GM12864 (cell line): ENCODE measurements at regions not wholly inside any gene's neighbourhood (a gene's known extent, or its start where the extent isn't known, plus 50 kb on each side); places are given as distances from the start of the nearest gene placed in this dataset.

Experiments used
- DNase-seq: peaks from one replicate; pipeline ENCODE4 v3.0.0-alpha.2; 2011; ENCODE audit warnings: low read depth
- H3K4me3 ChIP-seq: 2 replicates; pipeline ENCODE4 v1.5.1; 2011; ENCODE audit warnings: mild to moderate bottlenecking, low read depth, low read length, control low read depth
- TF ChIP-seq, protein P1 (sequence below): IDR thresholded peaks from 2 replicates; pipeline ENCODE4 v1.5.1; 2011; ENCODE audit warnings: low read depth, mild to moderate bottlenecking, moderate library complexity, low read length, control low read depth, inconsistent platforms; ENCODE audit errors: missing control alignments

- H3K4me3 ChIP-seq, result no peak overlapping the region
- no peak for DNase-seq
- TF ChIP-seq, protein P1, sequence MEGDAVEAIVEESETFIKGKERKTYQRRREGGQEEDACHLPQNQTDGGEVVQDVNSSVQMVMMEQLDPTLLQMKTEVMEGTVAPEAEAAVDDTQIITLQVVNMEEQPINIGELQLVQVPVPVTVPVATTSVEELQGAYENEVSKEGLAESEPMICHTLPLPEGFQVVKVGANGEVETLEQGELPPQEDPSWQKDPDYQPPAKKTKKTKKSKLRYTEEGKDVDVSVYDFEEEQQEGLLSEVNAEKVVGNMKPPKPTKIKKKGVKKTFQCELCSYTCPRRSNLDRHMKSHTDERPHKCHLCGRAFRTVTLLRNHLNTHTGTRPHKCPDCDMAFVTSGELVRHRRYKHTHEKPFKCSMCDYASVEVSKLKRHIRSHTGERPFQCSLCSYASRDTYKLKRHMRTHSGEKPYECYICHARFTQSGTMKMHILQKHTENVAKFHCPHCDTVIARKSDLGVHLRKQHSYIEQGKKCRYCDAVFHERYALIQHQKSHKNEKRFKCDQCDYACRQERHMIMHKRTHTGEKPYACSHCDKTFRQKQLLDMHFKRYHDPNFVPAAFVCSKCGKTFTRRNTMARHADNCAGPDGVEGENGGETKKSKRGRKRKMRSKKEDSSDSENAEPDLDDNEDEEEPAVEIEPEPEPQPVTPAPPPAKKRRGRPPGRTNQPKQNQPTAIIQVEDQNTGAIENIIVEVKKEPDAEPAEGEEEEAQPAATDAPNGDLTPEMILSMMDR, result no peak
Measured at GRCh38 chr15:81475471-81475870, 101.5 kb upstream of the TMC3 start.

GRCh38 chr15:81473946-81474345 lies 99.9 kb upstream of the TMC3 start:
- no peak overlapping the region for H3K4me3 ChIP-seq
- no peak for DNase-seq
- TF ChIP-seq, protein P1, result no peak

- TF ChIP-seq, protein P1, result no peak
- no peak for DNase-seq
- no peak overlapping the region for H3K4me3 ChIP-seq
Measured at GRCh38 chr15:81473177-81473576, 99.2 kb upstream of the TMC3 start.

DNA sequence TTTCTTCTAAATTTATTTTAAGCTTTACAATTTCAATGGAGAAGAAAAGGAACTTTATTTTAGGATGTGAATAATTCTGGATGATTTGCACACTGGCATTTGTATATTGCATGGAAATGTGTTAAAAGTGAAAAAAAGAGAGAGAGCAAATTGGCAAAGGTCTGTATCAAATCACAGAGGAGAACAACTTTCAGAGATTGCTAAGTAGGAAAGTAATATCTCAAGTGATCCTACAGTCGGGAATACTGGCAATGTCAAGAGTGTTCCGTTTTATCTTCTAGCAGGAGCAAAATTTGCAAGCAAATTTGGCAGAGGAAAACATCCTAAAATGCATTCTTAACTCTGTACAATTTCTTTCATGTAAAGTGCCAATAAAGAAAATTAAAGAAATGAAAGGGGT lies 97.1 kb upstream of the TMC3 start:
- H3K4me3 ChIP-seq, result no peak overlapping the region
- TF ChIP-seq, protein P1, result no peak
- DNase-seq, result no peak

- no peak for DNase-seq
- TF ChIP-seq, protein P1, result no peak
Measured at GRCh38 chr15:81469154-81469553, 95.1 kb upstream of the TMC3 start.

DNA sequence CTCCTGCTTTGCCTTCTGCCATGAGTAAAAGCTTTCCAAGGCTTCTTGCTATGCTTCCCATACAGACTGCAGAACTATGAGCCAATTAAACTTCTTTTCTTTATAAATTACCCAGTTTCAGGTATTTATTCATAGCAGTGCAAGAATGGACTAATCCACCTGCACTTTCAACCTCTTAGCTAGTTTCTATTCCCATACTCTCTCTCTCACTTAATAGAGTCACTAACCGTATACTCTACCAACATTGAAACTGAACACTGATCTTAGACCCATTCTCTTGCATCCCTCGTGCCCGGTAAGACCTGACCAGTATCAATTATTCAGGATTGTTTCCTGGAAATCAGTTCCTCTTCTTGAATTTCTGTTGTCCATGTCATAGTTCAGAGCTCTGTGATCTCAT lies 92.7 kb upstream of the TMC3 start:
- H3K4me3 ChIP-seq, result no peak overlapping the region
- TF ChIP-seq, protein P1, result no peak
- DNase-seq, result no peak

More at GRCh38 chr15:81469154-81469553, 95.1 kb upstream of the TMC3 start:
- no peak overlapping the region for H3K4me3 ChIP-seq

DNA sequence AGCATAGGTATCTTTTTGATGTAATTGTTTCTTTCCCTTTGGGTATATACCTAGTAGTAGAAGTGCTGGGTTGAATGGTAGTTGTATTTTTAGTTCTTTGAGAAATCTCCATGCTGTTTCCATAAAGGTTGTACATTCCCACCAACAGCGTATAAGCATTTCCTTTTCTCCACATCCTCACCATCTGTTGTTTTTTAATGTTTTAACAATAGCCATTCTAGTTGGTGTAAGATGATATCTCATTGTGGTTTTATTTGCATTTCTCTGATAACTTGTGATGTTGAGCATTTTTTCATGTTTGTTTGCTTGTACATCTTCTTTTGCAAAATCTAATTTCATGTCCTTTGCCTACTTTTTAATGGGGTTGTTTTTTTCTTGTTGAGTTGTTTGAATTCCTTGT lies 80.0 kb upstream of the TMC3 start:
- DNase-seq, result no peak

More for the DNA sequence above, 80.0 kb upstream of the TMC3 start:
- no peak overlapping the region for H3K4me3 ChIP-seq
- TF ChIP-seq, protein P1, result no peak
